Liver (tissue), 8 donors: ENCODE measurements at regions not wholly inside any gene's neighbourhood (a gene's known extent, or its start where the extent isn't known, plus 50 kb on each side); places are given as distances from the start of the nearest gene placed in this dataset.

ENCODE experiments used
- DNase-seq: peaks from one replicate; pipeline ENCODE4 v3.0.0-alpha.2; 2017; ENCODE audit warnings: low spot score
- H3K27ac ChIP-seq, 2 donors: one replicate each; pipeline ENCODE4 v1.7.0; 2013; ENCODE audit warnings: inconsistent platforms in 2 of 2, low read length in 2 of 2, control low read depth in 1 of 2, low read depth in 1 of 2, mild to moderate bottlenecking in 1 of 2
- H3K27me3 ChIP-seq, 4 donors: one replicate each; pipeline versions ENCODE4 v1.6.1 to v1.7.0; 2013; ENCODE audit warnings: low read length in 3 of 4, inconsistent platforms in 1 of 4, mild to moderate bottlenecking in 1 of 4, moderate library complexity in 1 of 4; ENCODE audit not compliant: control insufficient read depth in 4 of 4, insufficient read depth in 4 of 4
- H3K36me3 ChIP-seq, 4 donors: one replicate each; pipeline versions ENCODE4 v1.6.1 to v1.7.0; 2013; ENCODE audit warnings: low read length in 3 of 4, mild to moderate bottlenecking in 3 of 4, low read depth in 1 of 4, moderate library complexity in 1 of 4; ENCODE audit not compliant: control insufficient read depth in 4 of 4, insufficient read depth in 3 of 4
- H3K4me1 ChIP-seq, 4 donors: one replicate each; pipeline versions ENCODE4 v1.6.1 to v1.7.0; 2013; ENCODE audit warnings: low read length in 3 of 4, mild to moderate bottlenecking in 3 of 4, moderate library complexity in 1 of 4; ENCODE audit not compliant: control insufficient read depth in 4 of 4, insufficient read depth in 4 of 4
- H3K4me3 ChIP-seq, 3 donors: one replicate each; pipeline versions ENCODE4 v1.6.1 to v1.7.0; 2013; ENCODE audit warnings: low read length in 3 of 3, control low read depth in 1 of 3, low read depth in 1 of 3, mild to moderate bottlenecking in 1 of 3
- H3K9ac ChIP-seq, 2 donors: one replicate each; pipeline ENCODE4 v1.7.0; 2013; ENCODE audit warnings: low read length in 2 of 2, mild to moderate bottlenecking in 2 of 2, moderate library complexity in 2 of 2, control low read depth in 1 of 2, low read depth in 1 of 2
- H3K9me3 ChIP-seq, 4 donors: one replicate each; pipeline versions ENCODE4 v1.6.1 to v1.7.0; 2013; ENCODE audit warnings: low read length in 3 of 4; ENCODE audit not compliant: control insufficient read depth in 4 of 4
- CTCF ChIP-seq: fragments of 150-350 bp; IDR thresholded peaks from 2 replicates; pipeline ENCODE4 v1.5.1; 2017; ENCODE audit warnings: improper control_type of control experiment, low read depth, low read length; ENCODE audit not compliant: missing input control
- EGR1 ChIP-seq, 2 donors: IDR thresholded peaks; 2 replicates each; pipeline ENCODE4 v1.6.1; 2016 to 2018; ENCODE audit warnings: antibody characterized with exemption in 2 of 2, low read depth in 2 of 2
- FOXA1 ChIP-seq: IDR thresholded peaks from 2 replicates; pipeline ENCODE4 v1.6.1; 2016; ENCODE audit warnings: antibody characterized with exemption
- FOXA2 ChIP-seq: IDR thresholded peaks from 2 replicates; pipeline ENCODE4 v1.6.1; 2016; ENCODE audit warnings: antibody characterized with exemption
- GABPA ChIP-seq, 2 donors: IDR thresholded peaks in 1 of 2; conservative IDR thresholded peaks in 1 of 2; 2 replicates each; pipeline ENCODE4 v1.6.1; 2016; ENCODE audit warnings: antibody characterized with exemption in 2 of 2, mild to moderate bottlenecking in 1 of 2, moderate library complexity in 1 of 2
- HNF4A ChIP-seq, 2 donors: conservative IDR thresholded peaks; 2 replicates each; pipeline ENCODE4 v1.6.1; 2016; ENCODE audit warnings: antibody characterized with exemption in 2 of 2, mild to moderate bottlenecking in 2 of 2
- HNF4G ChIP-seq: IDR thresholded peaks from 2 replicates; pipeline ENCODE4 v1.6.1; 2016; ENCODE audit warnings: antibody characterized with exemption
- JUND ChIP-seq, 2 donors: IDR thresholded peaks; 2 replicates each; pipeline ENCODE4 v1.6.1; 2016; ENCODE audit warnings: antibody characterized with exemption in 2 of 2
- MAX ChIP-seq: IDR thresholded peaks from 2 replicates; pipeline ENCODE4 v1.6.1; 2016; ENCODE audit warnings: antibody characterized with exemption
- NR2F2 ChIP-seq: IDR thresholded peaks from 2 replicates; pipeline ENCODE4 v1.6.1; 2016; ENCODE audit warnings: antibody characterized with exemption
- RAD21 ChIP-seq, 2 donors: IDR thresholded peaks; 2 replicates each; pipeline ENCODE4 v1.6.1; 2016; ENCODE audit warnings: antibody characterized with exemption in 2 of 2, mild to moderate bottlenecking in 2 of 2
- REST ChIP-seq: IDR thresholded peaks from 2 replicates; pipeline ENCODE4 v1.6.1; 2016; ENCODE audit warnings: antibody characterized with exemption, mild to moderate bottlenecking
- RXRA ChIP-seq, 2 donors: IDR thresholded peaks; 2 replicates each; pipeline ENCODE4 v1.6.1; 2017 to 2018; ENCODE audit warnings: antibody characterized with exemption in 2 of 2, mild to moderate bottlenecking in 1 of 2
- SP1 ChIP-seq: IDR thresholded peaks from 2 replicates; pipeline ENCODE4 v1.6.1; 2018; ENCODE audit warnings: antibody characterized with exemption, mild to moderate bottlenecking
- TAF1 ChIP-seq: conservative IDR thresholded peaks from 2 replicates; pipeline ENCODE4 v1.6.1; 2016; ENCODE audit warnings: antibody characterized with exemption, mild to moderate bottlenecking
- YY1 ChIP-seq: IDR thresholded peaks from 2 replicates; pipeline ENCODE4 v1.6.1; 2016; ENCODE audit warnings: antibody characterized with exemption, mild to moderate bottlenecking
- WGBS: extraction: QIAGEN DNeasy Blood & Tissue Kit; methylation state at CpG from one replicate; pipeline ENCODE4 v1.1.7; 2013; 5-methylcytosine and 5-hydroxymethylcytosine counted together
- TF ChIP-seq, protein P1 (sequence below): IDR thresholded peaks from 2 replicates; pipeline ENCODE4 v1.6.1; 2016; ENCODE audit warnings: antibody characterized with exemption
- TF ChIP-seq, protein P2 (sequence below): IDR thresholded peaks from 2 replicates; pipeline ENCODE4 v1.6.1; 2016; ENCODE audit warnings: antibody characterized with exemption
- donor health status: healthy.
- donor health status: healthy.
- donor health status: healthy.
- donor health status: healthy.
- donor health status: healthy.

DNA sequence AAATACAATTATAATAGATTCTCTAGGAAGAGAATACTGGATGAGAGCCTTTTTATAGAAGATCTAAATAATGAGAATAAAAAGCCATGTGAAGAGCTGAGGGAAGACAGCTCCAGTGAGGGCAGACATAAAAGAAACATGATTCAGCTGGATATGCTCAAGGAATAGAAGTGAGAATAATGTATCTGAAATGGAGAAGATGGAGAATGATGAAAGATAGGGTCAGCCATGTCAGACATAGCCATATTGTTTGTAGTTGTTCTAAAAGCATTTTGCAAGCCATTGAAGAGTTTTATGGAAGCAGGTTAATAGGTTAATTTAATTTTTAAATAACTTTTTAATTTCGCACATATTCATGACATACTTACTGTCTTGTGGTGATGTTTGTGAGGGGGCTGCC, 713.5 kb upstream of the ARPP21 start:
- TF ChIP-seq HNF4G (no peak), NR2F2 (no peak)

GRCh38 chr3:34929036-34929435, 710.3 kb upstream of the ARPP21 start:
- Histone ChIP-seq H3K36me3 (no peaks in the 10 kb centered on the region), H3K4me3 (no peak overlapping the region), H3K4me1 (no peaks in the 10 kb centered on the region), H3K27ac (no peak overlapping the region), H3K9me3 (peaks cover 0 to 3% (median under 1%) of the 10 kb centered on the region in 4 donors), H3K27me3 (no peaks in the 10 kb centered on the region), H3K9ac (no peak overlapping the region)
- DNase-seq: no peak
- no peak for TF ChIP-seq RXRA (IDR thresholded peaks at IDR 0.05)
- TF ChIP-seq RAD21 (IDR thresholded peaks at IDR 0.05): no peak
- TF ChIP-seq MAX: no peak
- TF ChIP-seq FOXA2: no peak
- TF ChIP-seq, protein P1, sequence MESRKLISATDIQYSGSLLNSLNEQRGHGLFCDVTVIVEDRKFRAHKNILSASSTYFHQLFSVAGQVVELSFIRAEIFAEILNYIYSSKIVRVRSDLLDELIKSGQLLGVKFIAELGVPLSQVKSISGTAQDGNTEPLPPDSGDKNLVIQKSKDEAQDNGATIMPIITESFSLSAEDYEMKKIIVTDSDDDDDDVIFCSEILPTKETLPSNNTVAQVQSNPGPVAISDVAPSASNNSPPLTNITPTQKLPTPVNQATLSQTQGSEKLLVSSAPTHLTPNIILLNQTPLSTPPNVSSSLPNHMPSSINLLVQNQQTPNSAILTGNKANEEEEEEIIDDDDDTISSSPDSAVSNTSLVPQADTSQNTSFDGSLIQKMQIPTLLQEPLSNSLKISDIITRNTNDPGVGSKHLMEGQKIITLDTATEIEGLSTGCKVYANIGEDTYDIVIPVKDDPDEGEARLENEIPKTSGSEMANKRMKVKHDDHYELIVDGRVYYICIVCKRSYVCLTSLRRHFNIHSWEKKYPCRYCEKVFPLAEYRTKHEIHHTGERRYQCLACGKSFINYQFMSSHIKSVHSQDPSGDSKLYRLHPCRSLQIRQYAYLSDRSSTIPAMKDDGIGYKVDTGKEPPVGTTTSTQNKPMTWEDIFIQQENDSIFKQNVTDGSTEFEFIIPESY: no peak
- no peak for TF ChIP-seq HNF4G
- no peak for TF ChIP-seq REST
- no peak for TF ChIP-seq SP1
- no peak for TF ChIP-seq HNF4A (conservative IDR thresholded peaks at IDR 0.05)
- TF ChIP-seq GABPA (IDR thresholded peaks at IDR 0.05 in 1 of 2, conservative IDR thresholded peaks at IDR 0.05 in 1 of 2): no peak
- no peak for TF ChIP-seq JUND (IDR thresholded peaks at IDR 0.05)
- TF ChIP-seq, protein P2, sequence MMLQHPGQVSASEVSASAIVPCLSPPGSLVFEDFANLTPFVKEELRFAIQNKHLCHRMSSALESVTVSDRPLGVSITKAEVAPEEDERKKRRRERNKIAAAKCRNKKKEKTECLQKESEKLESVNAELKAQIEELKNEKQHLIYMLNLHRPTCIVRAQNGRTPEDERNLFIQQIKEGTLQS: no peak
- TF ChIP-seq NR2F2: no peak
- no peak for TF ChIP-seq CTCF
- no peak for TF ChIP-seq TAF1
- no peak for TF ChIP-seq EGR1 (IDR thresholded peaks at IDR 0.05; ENCODE audit: low read depth in 2 of 2)
- TF ChIP-seq YY1: no peak
- TF ChIP-seq FOXA1: no peak

More for the DNA sequence above, 713.5 kb upstream of the ARPP21 start:
- H3K27me3 ChIP-seq: no peaks in the 10 kb centered on the region
- H3K4me3 ChIP-seq: no peak overlapping the region
- H3K9me3 ChIP-seq: peaks cover 0 to 3% (median under 1%) of the 10 kb centered on the region in 4 donors
- DNase-seq: no peak
- H3K4me1 ChIP-seq: no peaks in the 10 kb centered on the region
- no peak overlapping the region for H3K9ac ChIP-seq
- no peak overlapping the region for H3K27ac ChIP-seq
- WGBS: 90% methylated on average over 1 of the region's 1 CpG
- no peaks in the 10 kb centered on the region for H3K36me3 ChIP-seq
